ENCODE measurements at regions not wholly inside any gene's neighbourhood (a gene's known extent, or its start where the extent isn't known, plus 50 kb on each side); places are given as distances from the start of the nearest gene placed in this dataset.
"Not testable (repeated sequence)": the region's sequence is repeated elsewhere in the genome, so short reads cannot be mapped to it uniquely, and the experiment has no call there.

GRCh38 chr7:34493752-34494151 lies 164.3 kb upstream of the NPSR1 start:
- DNase-seq = no peak

- no peak for DNase-seq
These were observed 160.8 kb upstream of the NPSR1 start for GRCh38 chr7:34497153-34497777.

GRCh38 chr7:34501156-34501555 lies 156.9 kb upstream of the NPSR1 start:
- DNase-seq = no peak

- DNase-seq = no peak
These were observed 150.8 kb upstream of the NPSR1 start for GRCh38 chr7:34507191-34507590.

- no peak for DNase-seq
These were observed 134.6 kb upstream of the NPSR1 start for GRCh38 chr7:34523226-34523918.

- DNase-seq = no peak
These were observed 127.8 kb upstream of the NPSR1 start for GRCh38 chr7:34530259-34530658.

- DNase-seq = no peak
These were observed 119.0 kb upstream of the NPSR1 start for GRCh38 chr7:34539003-34539402.

GRCh38 chr7:34544621-34545020 lies 113.4 kb upstream of the NPSR1 start:
- DNase-seq = no peak

GRCh38 chr7:34550996-34551395 lies 107.0 kb upstream of the NPSR1 start:
- no peak for DNase-seq

- DNase-seq = no peak
These were observed 105.5 kb upstream of the NPSR1 start for GRCh38 chr7:34552502-34552901.

- no peak for DNase-seq
These were observed 100.0 kb upstream of the NPSR1 start for GRCh38 chr7:34558022-34558421.

- no peak for DNase-seq
These were observed 93.9 kb upstream of the NPSR1 start for GRCh38 chr7:34564091-34564490.

- no peak for DNase-seq
These were observed 90.1 kb upstream of the NPSR1 start for GRCh38 chr7:34567906-34568305.

GRCh38 chr7:34569975-34570699 lies 87.9 kb upstream of the NPSR1 start:
- DNase-seq = no peak

- DNase-seq = no peak
These were observed 83.0 kb upstream of the NPSR1 start for GRCh38 chr7:34575006-34575405.

- not testable (repeated sequence) for DNase-seq
These were observed 80.1 kb upstream of the NPSR1 start for GRCh38 chr7:34577934-34578333.

GRCh38 chr7:34581698-34582097 lies 76.3 kb upstream of the NPSR1 start:
- not testable (repeated sequence) for DNase-seq

GRCh38 chr7:34584526-34584925 lies 73.5 kb upstream of the NPSR1 start:
- DNase-seq = no peak

- peak in 1 of 2 experiments; percentile 4 for DNase-seq
These were observed 61.1 kb upstream of the NPSR1 start for GRCh38 chr7:34596887-34597286.

- no peak for DNase-seq
These were observed 54.1 kb upstream of the NPSR1 start for GRCh38 chr7:34603711-34604444.

All from AML-193 (cell line).